ENCODE measurements at regions not wholly inside any gene's neighbourhood (a gene's known extent, or its start where the extent isn't known, plus 50 kb on each side); places are given as distances from the start of the nearest gene placed in this dataset.

DNA sequence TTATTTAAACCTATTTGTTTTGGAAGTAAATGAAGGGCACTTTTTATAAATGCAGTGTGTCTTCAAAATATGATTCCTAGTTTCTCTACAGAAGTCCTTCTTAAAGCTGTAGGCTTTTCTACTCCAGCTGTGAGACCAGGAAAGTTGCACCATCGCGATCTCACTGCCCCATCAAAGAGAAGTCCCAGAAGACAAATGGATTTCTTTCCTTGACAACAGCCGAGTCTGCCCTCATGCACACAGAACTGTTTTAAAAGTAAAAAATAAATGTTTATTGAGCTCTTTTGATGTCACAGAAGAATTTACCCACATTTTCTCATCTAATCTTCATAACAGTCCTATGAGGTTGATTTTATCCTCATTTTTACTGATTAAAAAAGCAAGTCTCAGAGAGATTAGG is 324.4 kb upstream of the NT5E start:
- H3K4me3 Mint-ChIP-seq: no peak overlapping the region
- H3K36me3 Mint-ChIP-seq: no peaks in the 10 kb centered on the region
- H3K27me3 Mint-ChIP-seq (ENCODE audit: low read depth): no peaks in the 10 kb centered on the region
- CTCF ChIA-PET: interaction anchor here (0.9 to 1.7 kb wide), 3 partner anchors 198 to 352 kb away, joined by 3 to 5 read pairs (median 4); no protein-coding TSS in a partner anchor
- POLR2A ChIA-PET: no interaction called here
- TF ChIP-seq CREB1 (CRISPR knock-in tag; IDR thresholded peaks at IDR 0.05) (no peak), HMGXB4 (CRISPR knock-in tag; IDR thresholded peaks at IDR 0.05) (no peak), ZNF671 (CRISPR knock-in tag; IDR thresholded peaks at IDR 0.05) (no peak), ZNF232 (CRISPR knock-in tag; IDR thresholded peaks at IDR 0.05) (no peak), ARID4B (CRISPR knock-in tag; IDR thresholded peaks at IDR 0.05; ENCODE audit: borderline replicate concordance) (no peak)
- DNase-seq (ENCODE audit: low spot score): no peak
- H3K4me1 Mint-ChIP-seq: peaks cover 15% of the 10 kb centered on the region
- no peak for ATAC-seq
- no peaks in the 10 kb centered on the region for H3K9me3 Mint-ChIP-seq
- no peak overlapping the region for H3K27ac Mint-ChIP-seq

- Mint-ChIP-seq H3K4me1 (peaks cover 18% of the 10 kb centered on the region), H3K4me3 (no peak overlapping the region), H3K27me3 (ENCODE audit: low read depth) (no peaks in the 10 kb centered on the region), H3K36me3 (no peaks in the 10 kb centered on the region), H3K9me3 (no peaks in the 10 kb centered on the region), H3K27ac (no peak overlapping the region)
- DNase-seq (ENCODE audit: low spot score) (no peak), ATAC-seq (no peak)
- TF ChIP-seq, protein P1, sequence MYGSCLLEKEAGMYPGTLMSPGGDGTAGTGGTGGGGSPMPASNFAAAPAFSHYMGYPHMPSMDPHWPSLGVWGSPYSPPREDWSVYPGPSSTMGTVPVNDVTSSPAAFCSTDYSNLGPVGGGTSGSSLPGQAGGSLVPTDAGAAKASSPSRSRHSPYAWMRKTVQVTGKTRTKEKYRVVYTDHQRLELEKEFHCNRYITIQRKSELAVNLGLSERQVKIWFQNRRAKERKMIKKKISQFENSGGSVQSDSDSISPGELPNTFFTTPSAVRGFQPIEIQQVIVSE (CRISPR knock-in tag; IDR thresholded peaks at IDR 0.05; ENCODE audit: borderline replicate concordance): no peak
- TF ChIP-seq NR2C2 (CRISPR knock-in tag; IDR thresholded peaks at IDR 0.05) (no peak), NFATC4 (CRISPR knock-in tag; IDR thresholded peaks at IDR 0.05) (no peak), ZNF232 (CRISPR knock-in tag; IDR thresholded peaks at IDR 0.05) (no peak), ZNF416 (CRISPR knock-in tag; IDR thresholded peaks at IDR 0.05) (no peak), FOXJ3 (CRISPR knock-in tag; IDR thresholded peaks at IDR 0.05; ENCODE audit: borderline replicate concordance) (no peak), OVOL2 (CRISPR knock-in tag; IDR thresholded peaks at IDR 0.05; ENCODE audit: borderline replicate concordance) (no peak)
- ChIA-PET POLR2A (no interaction called here), CTCF (interaction anchor here (0.9 to 1.7 kb wide), 3 partner anchors 199 to 351 kb away, joined by 3 to 5 read pairs (median 4); no protein-coding TSS in a partner anchor)
These were observed 325.2 kb upstream of the NT5E start for GRCh38 chr6:85124472-85125354.

DNA sequence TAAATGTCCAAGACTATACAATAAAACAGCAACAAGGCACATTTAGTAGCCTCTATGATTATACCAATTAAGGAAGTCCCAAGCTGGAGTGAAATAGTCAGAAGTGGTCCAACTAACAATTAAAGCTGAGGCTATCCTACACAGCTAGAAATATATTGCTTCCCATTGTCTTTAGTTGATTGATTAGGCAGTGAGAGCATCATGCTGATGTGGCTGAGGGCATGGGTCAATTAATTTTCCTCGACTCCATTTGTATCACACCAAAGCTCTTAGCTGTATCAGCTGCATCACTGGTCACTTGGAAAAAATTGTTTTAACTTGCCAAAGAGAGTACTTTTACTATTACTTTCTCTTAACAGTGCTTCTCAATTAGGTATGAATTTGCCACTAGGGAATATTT is 328.7 kb upstream of the NT5E start:
- CTCF ChIA-PET: no interaction called here
- POLR2A ChIA-PET: no interaction called here
- ATAC-seq (no peak), DNase-seq (ENCODE audit: low spot score) (no peak)
- Mint-ChIP-seq H3K36me3 (no peaks in the 10 kb centered on the region), H3K4me3 (no peak overlapping the region), H3K27me3 (ENCODE audit: low read depth) (no peaks in the 10 kb centered on the region), H3K4me1 (peaks cover 17% of the 10 kb centered on the region), H3K27ac (no peak overlapping the region), H3K9me3 (no peaks in the 10 kb centered on the region)
- TF ChIP-seq EMX1 (CRISPR knock-in tag; IDR thresholded peaks at IDR 0.05) (no peak), ZNF423 (CRISPR knock-in tag; IDR thresholded peaks at IDR 0.05) (no peak), NR2C2 (CRISPR knock-in tag; IDR thresholded peaks at IDR 0.05) (no peak), ZNF416 (CRISPR knock-in tag; IDR thresholded peaks at IDR 0.05) (no peak), SOX15 (CRISPR knock-in tag; IDR thresholded peaks at IDR 0.05) (no peak), FOXP1 (CRISPR knock-in tag; IDR thresholded peaks at IDR 0.05; ENCODE audit: borderline replicate concordance) (no peak), E2F4 (CRISPR knock-in tag; IDR thresholded peaks at IDR 0.05; ENCODE audit: borderline replicate concordance, low read depth) (no peak), TCF7 (CRISPR knock-in tag; IDR thresholded peaks at IDR 0.05; ENCODE audit: low read depth) (no peak)
- TF ChIP-seq, protein P2, sequence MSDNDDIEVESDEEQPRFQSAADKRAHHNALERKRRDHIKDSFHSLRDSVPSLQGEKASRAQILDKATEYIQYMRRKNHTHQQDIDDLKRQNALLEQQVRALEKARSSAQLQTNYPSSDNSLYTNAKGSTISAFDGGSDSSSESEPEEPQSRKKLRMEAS (CRISPR knock-in tag; IDR thresholded peaks at IDR 0.05): no peak
- TF ChIP-seq, protein P3, sequence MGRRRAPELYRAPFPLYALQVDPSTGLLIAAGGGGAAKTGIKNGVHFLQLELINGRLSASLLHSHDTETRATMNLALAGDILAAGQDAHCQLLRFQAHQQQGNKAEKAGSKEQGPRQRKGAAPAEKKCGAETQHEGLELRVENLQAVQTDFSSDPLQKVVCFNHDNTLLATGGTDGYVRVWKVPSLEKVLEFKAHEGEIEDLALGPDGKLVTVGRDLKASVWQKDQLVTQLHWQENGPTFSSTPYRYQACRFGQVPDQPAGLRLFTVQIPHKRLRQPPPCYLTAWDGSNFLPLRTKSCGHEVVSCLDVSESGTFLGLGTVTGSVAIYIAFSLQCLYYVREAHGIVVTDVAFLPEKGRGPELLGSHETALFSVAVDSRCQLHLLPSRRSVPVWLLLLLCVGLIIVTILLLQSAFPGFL (CRISPR knock-in tag; IDR thresholded peaks at IDR 0.05; ENCODE audit: borderline replicate concordance): no peak

All from WTC11 (cell line).